HCT116 (cell line): ENCODE measurements at regions not wholly inside any gene's neighbourhood (a gene's known extent, or its start where the extent isn't known, plus 50 kb on each side); places are given as distances from the start of the nearest gene placed in this dataset.

ENCODE experiments used
- ATAC-seq: fragments of 200-7000 bp; cut with Tn5 transposase; 2 replicates; pipeline ENCODE4 v1.9.1; 2020; ENCODE audit warnings: mild to moderate bottlenecking, moderate library complexity
- BruUV-seq: library from RNA; stranded (reverse); fragments of 400-500 nt; replicated peaks from 2 replicates; lab custom pipeline; 2021; lab: Mats Ljungman, UMichigan
- CTCF ChIA-PET: fragments of 300-600 bp; sonication (Branson Sonifier 250); formaldehyde crosslinking; loops from one replicate; lab custom pipeline; 2021; ENCODE audit warnings: antibody characterized with exemption; lab: Charles Lee
- POLR2A ChIA-PET: fragments of 300-600, 350-600 bp; sonication (Branson Sonifier 250); formaldehyde crosslinking; loops from one replicate; lab custom pipeline; 2021; ENCODE audit warnings: antibody characterized with exemption; lab: Charles Lee
- RAD21 ChIA-PET, 2 experiments: fragments of 300-600 bp; sonication (Branson Sonifier 250); formaldehyde crosslinking; loops; one replicate each; lab custom pipeline; 2023; ENCODE audit warnings: low total read pairs in 2 of 2; ENCODE audit not compliant: uncharacterized antibody in 2 of 2, unreplicated experiment in 2 of 2, low non-redundant PET in 1 of 2; lab: Charles Lee
- DNase-seq: peaks from one replicate; pipeline ENCODE4 v3.0.0-alpha.2; 2010; ENCODE audit warnings: low read depth, low spot score
- H2AFZ ChIP-seq: fragments of 200-600 bp; shearing (Covaris generic), sonication (generic); 2 replicates; pipeline ENCODE4 v1.6.1; 2017; ENCODE audit warnings: low read depth, mixed run types, mixed read lengths, antibody characterized with exemption, low read length; ENCODE audit not compliant: poor library complexity, severe bottlenecking
- H3K27ac ChIP-seq: 2 replicates; pipeline ENCODE4 v1.5.1; 2012; ENCODE audit warnings: low read depth, low read length
- H3K27me3 ChIP-seq: fragments of 200-600 bp; sonication (generic); 2 replicates; pipeline ENCODE4 v1.6.1; 2016; ENCODE audit warnings: mixed run types, low read length, mixed read lengths; ENCODE audit not compliant: insufficient read depth
- H3K36me3 ChIP-seq, 2 experiments: fragments of 200-500 bp in 1 of 2; fragments of 200-600 bp in 1 of 2; sonication (Bioruptor generic) in 1 of 2; sonication (generic) in 1 of 2; 2 replicates each; pipeline versions ENCODE4 v1.5.1 to v1.6.1; 2014 to 2016; ENCODE audit warnings: low read length in 2 of 2, inconsistent platforms in 1 of 2, mixed read lengths in 1 of 2, mixed run types in 1 of 2; ENCODE audit not compliant: insufficient read depth in 2 of 2, control insufficient read depth in 1 of 2
- H3K4me1 ChIP-seq, 2 experiments: fragments of 200-600 bp in 1 of 2; sonication (generic) in 1 of 2; 2 replicates each; pipeline versions ENCODE4 v1.5.1 to v1.6.1; 2012 to 2017; ENCODE audit warnings: low read length in 2 of 2, inconsistent platforms in 1 of 2, mild to moderate bottlenecking in 1 of 2, mixed read lengths in 1 of 2, mixed run types in 1 of 2, moderate library complexity in 1 of 2; ENCODE audit not compliant: insufficient read depth in 2 of 2, control insufficient read depth in 1 of 2
- H3K4me2 ChIP-seq: fragments of 200-600 bp; sonication (generic); 2 replicates; pipeline ENCODE4 v1.6.1; 2017; ENCODE audit warnings: mixed run types, low read length, mixed read lengths
- H3K4me3 ChIP-seq, 2 experiments: fragments of 200-600 bp in 1 of 2; sonication (generic) in 1 of 2; replicated peaks in 1 of 2; 2 replicates each; pipeline ENCODE4 v1.5.1; 2011 to 2016; ENCODE audit warnings: low read length in 2 of 2, control low read depth in 1 of 2, low read depth in 1 of 2, mild to moderate bottlenecking in 1 of 2, mixed read lengths in 1 of 2, mixed run types in 1 of 2
- H3K79me2 ChIP-seq: fragments of 200-600 bp; sonication (generic); 2 replicates; pipeline ENCODE4 v1.6.1; 2017; ENCODE audit warnings: mild to moderate bottlenecking, mixed run types, low read length, moderate library complexity, mixed read lengths; ENCODE audit not compliant: insufficient read depth
- H3K9ac ChIP-seq: fragments of 200-600 bp; sonication (generic); 2 replicates; pipeline ENCODE4 v1.6.1; 2016; ENCODE audit warnings: low read length, mixed read lengths
- H3K9me2 ChIP-seq: fragments of 200-600 bp; sonication (generic), shearing (Covaris generic); 2 replicates; pipeline ENCODE4 v1.6.1; 2017; ENCODE audit warnings: mixed run types, mild to moderate bottlenecking, moderate library complexity; ENCODE audit not compliant: insufficient read depth
- H3K9me3 ChIP-seq, 2 experiments: fragments of 200-500 bp in 1 of 2; fragments of 200-600 bp in 1 of 2; sonication (Bioruptor generic) in 1 of 2; sonication (generic) in 1 of 2; 2 replicates each; pipeline ENCODE4 v1.6.1; 2014 to 2017; ENCODE audit warnings: low read length in 2 of 2, mixed read lengths in 2 of 2, inconsistent platforms in 1 of 2, low read depth in 1 of 2, mild to moderate bottlenecking in 1 of 2, mixed run types in 1 of 2, moderate library complexity in 1 of 2; ENCODE audit not compliant: control insufficient read depth in 1 of 2, insufficient read depth in 1 of 2
- H4K20me1 ChIP-seq: fragments of 200-600 bp; sonication (generic), shearing (Covaris generic); 2 replicates; pipeline ENCODE4 v1.6.1; 2017; ENCODE audit warnings: mixed run types, mild to moderate bottlenecking, moderate library complexity; ENCODE audit not compliant: insufficient read depth
- CBX3 ChIP-seq: IDR thresholded peaks from 2 replicates; pipeline ENCODE4 v1.6.1; 2012; ENCODE audit warnings: low read depth
- CEBPB ChIP-seq: IDR thresholded peaks from 2 replicates; pipeline ENCODE4 v1.6.1; 2012; ENCODE audit warnings: low read depth
- ELF1 ChIP-seq: IDR thresholded peaks from 2 replicates; pipeline ENCODE4 v1.6.1; 2012; ENCODE audit warnings: low read depth, borderline replicate concordance
- EZH2phosphoT487 ChIP-seq: fragments of 200-600 bp; IDR thresholded peaks from 2 replicates; pipeline ENCODE4 v1.6.1; 2018; ENCODE audit warnings: antibody characterized with exemption, borderline replicate concordance
- FOSL1 ChIP-seq: IDR thresholded peaks from 2 replicates; pipeline ENCODE4 v1.6.1; 2012; ENCODE audit warnings: low read depth
- JUND ChIP-seq: IDR thresholded peaks from 2 replicates; pipeline ENCODE4 v1.6.1; 2012
- POLR2AphosphoS5 ChIP-seq: IDR thresholded peaks from 2 replicates; pipeline ENCODE4 v1.6.1; 2011; ENCODE audit warnings: mild to moderate bottlenecking, low read depth, low read length, moderate library complexity
- SIN3A ChIP-seq: IDR thresholded peaks from 2 replicates; pipeline ENCODE4 v1.6.1; 2012; ENCODE audit warnings: low read depth
- SRF ChIP-seq: IDR thresholded peaks from 2 replicates; pipeline ENCODE4 v1.6.1; 2012; ENCODE audit warnings: low read depth
- TCF7L2 ChIP-seq: IDR thresholded peaks from 2 replicates; pipeline ENCODE4 v1.7.0; 2011; ENCODE audit warnings: borderline replicate concordance, inconsistent platforms; ENCODE audit not compliant: insufficient read depth, insufficient read length; ENCODE audit errors: extremely low read depth
- YY1 ChIP-seq: IDR thresholded peaks from 2 replicates; pipeline ENCODE4 v1.6.1; 2011; ENCODE audit warnings: low read length, low read depth, moderate library complexity, mild to moderate bottlenecking; ENCODE audit not compliant: insufficient replicate concordance; ENCODE audit errors: extremely low read depth
- ZFX ChIP-seq: fragments of 450-650 bp; IDR thresholded peaks from 2 replicates; pipeline ENCODE4 v1.6.1; 2017
- ZNF274 ChIP-seq: fragments of 200-500 bp; sonication (Bioruptor generic); IDR thresholded peaks from 2 replicates; pipeline ENCODE4 v1.6.1; 2014; ENCODE audit warnings: mild to moderate bottlenecking, low read depth, low read length, inconsistent platforms
- intact Hi-C: fragments of 100-400 bp; cut with micrococcal nuclease; formaldehyde crosslinking; loops from 2 replicates; pipeline ENCODE4 v1.10.0; 2022
- TF ChIP-seq, protein P1 (sequence below): IDR thresholded peaks from 2 replicates; pipeline ENCODE4 v1.6.1; 2012; ENCODE audit warnings: low read depth
- TF ChIP-seq, protein P2 (sequence below): IDR thresholded peaks from 2 replicates; pipeline ENCODE4 v1.6.1; 2012
- TF ChIP-seq, protein P3 (sequence below): IDR thresholded peaks from 2 replicates; pipeline ENCODE4 v1.6.1; 2012
- TF ChIP-seq, protein P4 (sequence below): IDR thresholded peaks from 2 replicates; pipeline ENCODE4 v1.6.1; 2011; ENCODE audit warnings: mild to moderate bottlenecking, low read length, moderate library complexity; ENCODE audit not compliant: insufficient replicate concordance; ENCODE audit errors: extremely low read depth

DNA sequence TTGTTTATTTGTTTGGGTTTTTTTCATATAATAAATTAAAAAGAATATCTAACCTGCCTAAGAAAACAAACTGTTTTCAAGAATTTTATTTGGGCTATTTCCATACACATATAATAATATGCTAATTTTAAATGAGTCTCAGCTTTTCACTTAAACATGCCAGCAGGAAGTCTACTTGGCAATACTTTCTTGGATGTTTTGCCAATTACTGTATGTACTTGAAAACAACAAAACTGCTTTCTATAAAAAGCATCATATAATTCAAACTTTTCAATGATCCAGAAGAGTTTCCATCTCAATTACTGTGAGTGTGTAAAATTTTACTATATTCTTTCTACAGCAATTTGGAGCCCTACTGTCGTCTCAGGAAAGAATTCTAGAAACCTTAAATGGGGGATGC is 961.2 kb downstream of the PCDH17 start:
- no peaks in the 10 kb centered on the region for H3K36me3 ChIP-seq
- H3K4me2 ChIP-seq, result no peak overlapping the region
- POLR2A ChIA-PET, result no interaction called here
- no peaks in the 10 kb centered on the region for H3K4me1 ChIP-seq
- DNase-seq (no peak), ATAC-seq (no peak)
- no peak overlapping the region for H3K27ac ChIP-seq
- RAD21 ChIA-PET, result no interaction called here
- H2AFZ ChIP-seq, result no peak overlapping the region
- H3K9me3 ChIP-seq, result peaks cover 18 to 42% of the 10 kb centered on the region in 2 experiments; a peak in 2 of 4 replicates
- CTCF ChIA-PET, result no interaction called here
- H4K20me1 ChIP-seq, result no peaks in the 10 kb centered on the region
- no peaks in the 10 kb centered on the region for H3K9me2 ChIP-seq
- no TSS peak for BruUV-seq
- TF ChIP-seq CEBPB (no peak), FOSL1 (no peak), ELF1 (no peak), TCF7L2 (no peak), EZH2phosphoT487 (no peak), JUND (no peak), POLR2AphosphoS5 (no peak), SRF (no peak), SIN3A (no peak), YY1 (no peak), ZFX (no peak), CBX3 (no peak), ZNF274 (no peak)
- TF ChIP-seq, protein P1, sequence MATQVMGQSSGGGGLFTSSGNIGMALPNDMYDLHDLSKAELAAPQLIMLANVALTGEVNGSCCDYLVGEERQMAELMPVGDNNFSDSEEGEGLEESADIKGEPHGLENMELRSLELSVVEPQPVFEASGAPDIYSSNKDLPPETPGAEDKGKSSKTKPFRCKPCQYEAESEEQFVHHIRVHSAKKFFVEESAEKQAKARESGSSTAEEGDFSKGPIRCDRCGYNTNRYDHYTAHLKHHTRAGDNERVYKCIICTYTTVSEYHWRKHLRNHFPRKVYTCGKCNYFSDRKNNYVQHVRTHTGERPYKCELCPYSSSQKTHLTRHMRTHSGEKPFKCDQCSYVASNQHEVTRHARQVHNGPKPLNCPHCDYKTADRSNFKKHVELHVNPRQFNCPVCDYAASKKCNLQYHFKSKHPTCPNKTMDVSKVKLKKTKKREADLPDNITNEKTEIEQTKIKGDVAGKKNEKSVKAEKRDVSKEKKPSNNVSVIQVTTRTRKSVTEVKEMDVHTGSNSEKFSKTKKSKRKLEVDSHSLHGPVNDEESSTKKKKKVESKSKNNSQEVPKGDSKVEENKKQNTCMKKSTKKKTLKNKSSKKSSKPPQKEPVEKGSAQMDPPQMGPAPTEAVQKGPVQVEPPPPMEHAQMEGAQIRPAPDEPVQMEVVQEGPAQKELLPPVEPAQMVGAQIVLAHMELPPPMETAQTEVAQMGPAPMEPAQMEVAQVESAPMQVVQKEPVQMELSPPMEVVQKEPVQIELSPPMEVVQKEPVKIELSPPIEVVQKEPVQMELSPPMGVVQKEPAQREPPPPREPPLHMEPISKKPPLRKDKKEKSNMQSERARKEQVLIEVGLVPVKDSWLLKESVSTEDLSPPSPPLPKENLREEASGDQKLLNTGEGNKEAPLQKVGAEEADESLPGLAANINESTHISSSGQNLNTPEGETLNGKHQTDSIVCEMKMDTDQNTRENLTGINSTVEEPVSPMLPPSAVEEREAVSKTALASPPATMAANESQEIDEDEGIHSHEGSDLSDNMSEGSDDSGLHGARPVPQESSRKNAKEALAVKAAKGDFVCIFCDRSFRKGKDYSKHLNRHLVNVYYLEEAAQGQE, result no peak
- TF ChIP-seq, protein P2, sequence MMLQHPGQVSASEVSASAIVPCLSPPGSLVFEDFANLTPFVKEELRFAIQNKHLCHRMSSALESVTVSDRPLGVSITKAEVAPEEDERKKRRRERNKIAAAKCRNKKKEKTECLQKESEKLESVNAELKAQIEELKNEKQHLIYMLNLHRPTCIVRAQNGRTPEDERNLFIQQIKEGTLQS, result no peak
- TF ChIP-seq, protein P3, sequence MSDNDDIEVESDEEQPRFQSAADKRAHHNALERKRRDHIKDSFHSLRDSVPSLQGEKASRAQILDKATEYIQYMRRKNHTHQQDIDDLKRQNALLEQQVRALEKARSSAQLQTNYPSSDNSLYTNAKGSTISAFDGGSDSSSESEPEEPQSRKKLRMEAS, result no peak
- TF ChIP-seq, protein P4, sequence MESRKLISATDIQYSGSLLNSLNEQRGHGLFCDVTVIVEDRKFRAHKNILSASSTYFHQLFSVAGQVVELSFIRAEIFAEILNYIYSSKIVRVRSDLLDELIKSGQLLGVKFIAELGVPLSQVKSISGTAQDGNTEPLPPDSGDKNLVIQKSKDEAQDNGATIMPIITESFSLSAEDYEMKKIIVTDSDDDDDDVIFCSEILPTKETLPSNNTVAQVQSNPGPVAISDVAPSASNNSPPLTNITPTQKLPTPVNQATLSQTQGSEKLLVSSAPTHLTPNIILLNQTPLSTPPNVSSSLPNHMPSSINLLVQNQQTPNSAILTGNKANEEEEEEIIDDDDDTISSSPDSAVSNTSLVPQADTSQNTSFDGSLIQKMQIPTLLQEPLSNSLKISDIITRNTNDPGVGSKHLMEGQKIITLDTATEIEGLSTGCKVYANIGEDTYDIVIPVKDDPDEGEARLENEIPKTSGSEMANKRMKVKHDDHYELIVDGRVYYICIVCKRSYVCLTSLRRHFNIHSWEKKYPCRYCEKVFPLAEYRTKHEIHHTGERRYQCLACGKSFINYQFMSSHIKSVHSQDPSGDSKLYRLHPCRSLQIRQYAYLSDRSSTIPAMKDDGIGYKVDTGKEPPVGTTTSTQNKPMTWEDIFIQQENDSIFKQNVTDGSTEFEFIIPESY, result no peak
- H3K79me2 ChIP-seq, result no peaks in the 10 kb centered on the region
- no peak overlapping the region for H3K9ac ChIP-seq
- no peaks in the 10 kb centered on the region for H3K27me3 ChIP-seq
- intact Hi-C loops, result no loop called here
- H3K4me3 ChIP-seq, result no peak overlapping the region
